ENCODE measurements at regions not wholly inside any gene's neighbourhood (a gene's known extent, or its start where the extent isn't known, plus 50 kb on each side); places are given as distances from the start of the nearest gene placed in this dataset.

- no peak for TF ChIP-seq CREB3L1 (IDR thresholded peaks at IDR 0.05; ENCODE audit: borderline replicate concordance, low read depth)
- no peak for TF ChIP-seq ZBTB2 (IDR thresholded peaks at IDR 0.05)
Observed at GRCh38 chr13:107348471-107348870, 780.5 kb upstream of the ARGLU1 start (continued).

GRCh38 chr13:107347641-107348369 lies 779.9 kb upstream of the ARGLU1 start:
- Histone ChIP-seq H3K9me3 (replicated peaks; ENCODE audit: control insufficient read depth, insufficient read depth, low read depth, low read length) (no peaks in the 10 kb centered on the region), H3K36me3 (ENCODE audit: control insufficient read depth, insufficient read depth, low read length) (no peaks in the 10 kb centered on the region), H3K4me2 (ENCODE audit: insufficient read depth, low read length) (no peak overlapping the region), H3K4me1 (replicated peaks in 1 of 2; ENCODE audit: control insufficient read depth in 2 of 2, insufficient read depth in 2 of 2, low read length in 2 of 2) (no peaks in the 10 kb centered on the region), H3K9ac (ENCODE audit: insufficient read depth in 1 of 2, low read depth in 2 of 2, low read length in 2 of 2) (no peak overlapping the region), H3K27ac (ENCODE audit: extremely low read depth, low read depth, low read length) (no peak overlapping the region), H4K20me1 (replicated peaks; ENCODE audit: control insufficient read depth, insufficient read depth, low read length) (no peaks in the 10 kb centered on the region), H3K79me2 (ENCODE audit: control insufficient read depth, insufficient read depth, low read length) (no peaks in the 10 kb centered on the region), H3K9me1 (ENCODE audit: control insufficient read depth, insufficient read depth, low read length) (no peaks in the 10 kb centered on the region), H3K27me3 (ENCODE audit: control insufficient read depth in 2 of 2, insufficient read depth in 2 of 2, low read length in 2 of 2) (no peaks in the 10 kb centered on the region), H2AFZ (ENCODE audit: low read depth, low read length) (no peak overlapping the region), H3K4me3 (no peak overlapping the region)
- in situ Hi-C loops (cut with MboI): no loop called here
- ATAC-seq (no peak), FAIRE-seq (no peak), DNase-seq (ENCODE audit: extremely low read depth in 1 of 4, low spot score in 3 of 4) (no peak)
- intact Hi-C loops (cut with micrococcal nuclease): no loop called here
- 2% methylated on average over 14 of the region's 14 CpGs for WGBS (ENCODE audit: insufficient coverage, low coverage, missing lambda C conversion rate)
- no TSS peak for BruUV-seq (replicated peaks)
- POLR2A ChIA-PET: no interaction called here
- CTCF ChIA-PET (ENCODE audit: low intra/inter-chr PET ratio): no interaction called here
- TF ChIP-seq ZBTB26 (CRISPR knock-in tag; IDR thresholded peaks at IDR 0.05) (no peak), MLX (CRISPR knock-in tag; conservative IDR thresholded peaks at IDR 0.05) (no peak), NFE2L1 (tag; IDR thresholded peaks at IDR 0.05; ENCODE audit: borderline replicate concordance, low read depth) (no peak), ZFX (CRISPR knock-in tag; IDR thresholded peaks at IDR 0.05) (no peak), SMARCE1 (IDR thresholded peaks at IDR 0.05) (no peak), RBM22 (IDR thresholded peaks at IDR 0.05; ENCODE audit: low read depth, low read length, poor library complexity, severe bottlenecking) (no peak), RBM14 (IDR thresholded peaks at IDR 0.05; ENCODE audit: borderline replicate concordance, insufficient read depth, low read depth, low read length) (no peak), PREB (CRISPR knock-in tag; IDR thresholded peaks at IDR 0.05) (no peak), SRSF3 (IDR thresholded peaks at IDR 0.05; ENCODE audit: insufficient read depth, low read length) (no peak)

Measured in K562 (cell line).